Fibroblast of lung (primary cell): ENCODE measurements at regions not wholly inside any gene's neighbourhood (a gene's known extent, or its start where the extent isn't known, plus 50 kb on each side); places are given as distances from the start of the nearest gene placed in this dataset.

Experiments
- DNase-seq, 2 donors: peaks; one replicate each; pipeline versions ENCODE4 v3.0.0 to v3.0.0-alpha.2; 2010; ENCODE audit warnings: low read depth in 2 of 2
- H2AFZ ChIP-seq: 2 replicates; pipeline ENCODE4 v1.5.1; 2012; ENCODE audit warnings: low read length, control low read depth, inconsistent platforms
- H3K27ac ChIP-seq: 2 replicates; pipeline ENCODE4 v1.5.1; 2011; ENCODE audit warnings: low read length, control low read depth; ENCODE audit not compliant: insufficient read depth
- H3K27me3 ChIP-seq: 2 replicates; pipeline ENCODE4 v1.5.1; 2011; ENCODE audit warnings: mild to moderate bottlenecking, low read length; ENCODE audit not compliant: control insufficient read depth, insufficient read depth
- H3K36me3 ChIP-seq: 2 replicates; pipeline ENCODE4 v1.5.1; 2011; ENCODE audit warnings: low read length; ENCODE audit not compliant: control insufficient read depth, insufficient read depth
- H3K4me1 ChIP-seq: 2 replicates; pipeline ENCODE4 v1.5.1; 2011; ENCODE audit warnings: low read length; ENCODE audit not compliant: control insufficient read depth, insufficient read depth; ENCODE audit errors: extremely low read depth
- H3K4me2 ChIP-seq: 2 replicates; pipeline ENCODE4 v1.5.1; 2011; ENCODE audit warnings: low read length, control low read depth; ENCODE audit not compliant: insufficient read depth; ENCODE audit errors: extremely low read depth
- H3K4me3 ChIP-seq, 4 experiments: fragments of 200-600 bp in 1 of 4; sonication (generic) in 1 of 4; replicated peaks in 1 of 4; 2 replicates each; pipeline ENCODE4 v1.5.1; 2011 to 2016; ENCODE audit warnings: low read length in 4 of 4, low read depth in 3 of 4, mild to moderate bottlenecking in 3 of 4, control low read depth in 2 of 4, inconsistent platforms in 1 of 4, mixed read lengths in 1 of 4; ENCODE audit not compliant: insufficient read depth in 1 of 4; ENCODE audit errors: control extremely low read depth in 1 of 4
- H3K79me2 ChIP-seq: 2 replicates; pipeline ENCODE4 v1.5.1; 2012; ENCODE audit warnings: mild to moderate bottlenecking, low read length, inconsistent platforms; ENCODE audit not compliant: control insufficient read depth, insufficient read depth
- H3K9ac ChIP-seq: 2 replicates; pipeline ENCODE4 v1.5.1; 2011; ENCODE audit warnings: mild to moderate bottlenecking, low read length, control low read depth; ENCODE audit not compliant: insufficient read depth
- H3K9me3 ChIP-seq: 2 replicates; pipeline ENCODE4 v1.5.1; 2012; ENCODE audit warnings: low read depth, low read length; ENCODE audit not compliant: control insufficient read depth, insufficient read depth
- H4K20me1 ChIP-seq: 2 replicates; pipeline ENCODE4 v1.5.1; 2011; ENCODE audit warnings: low read length; ENCODE audit not compliant: control insufficient read depth, insufficient read depth; ENCODE audit errors: extremely low read depth
- CTCF ChIP-seq, 2 donors: IDR thresholded peaks in 1 of 2; conservative IDR thresholded peaks in 1 of 2; 1 replicate in 1 of 2; 2 replicates in 1 of 2; pipeline ENCODE4 v1.5.1; 2011 to 2012; ENCODE audit warnings: low read length in 2 of 2, control low read depth in 1 of 2, inconsistent platforms in 1 of 2, low read depth in 1 of 2, mild to moderate bottlenecking in 1 of 2
- EZH2 ChIP-seq: IDR thresholded peaks from 2 replicates; pipeline ENCODE4 v1.5.1; 2012; ENCODE audit warnings: low read length, control low read depth, mild to moderate bottlenecking; ENCODE audit errors: missing control alignments

- Histone ChIP-seq H3K79me2 (no peaks in the 10 kb centered on the region), H3K27me3 (no peaks in the 10 kb centered on the region), H2AFZ (no peak overlapping the region), H4K20me1 (no peaks in the 10 kb centered on the region), H3K4me1 (peaks cover 9% of the 10 kb centered on the region), H3K4me3 (no peak overlapping the region), H3K27ac (no peak overlapping the region), H3K4me2 (no peak overlapping the region), H3K36me3 (no peaks in the 10 kb centered on the region), H3K9me3 (no peaks in the 10 kb centered on the region), H3K9ac (no peak overlapping the region)
- DNase-seq: no peak
- no peak for TF ChIP-seq CTCF (conservative IDR thresholded peaks at IDR 0.05 in 1 of 2, IDR thresholded peaks at IDR 0.05 in 1 of 2; ENCODE audit: low read depth in 1 of 2, low read length in 2 of 2)
- TF ChIP-seq EZH2: no peak
These were observed 169.2 kb downstream of the FGF1 start for GRCh38 chr5:142516732-142517131.

GRCh38 chr5:142515036-142515435 lies 170.9 kb downstream of the FGF1 start:
- Histone ChIP-seq H3K27me3 (no peaks in the 10 kb centered on the region), H3K9ac (no peak overlapping the region), H3K4me2 (no peak overlapping the region), H4K20me1 (no peaks in the 10 kb centered on the region), H3K27ac (no peak overlapping the region), H3K36me3 (no peaks in the 10 kb centered on the region), H3K9me3 (no peaks in the 10 kb centered on the region), H2AFZ (no peak overlapping the region), H3K4me3 (no peak overlapping the region), H3K79me2 (no peaks in the 10 kb centered on the region), H3K4me1 (peaks cover 10% of the 10 kb centered on the region)
- no peak for DNase-seq
- TF ChIP-seq CTCF (conservative IDR thresholded peaks at IDR 0.05 in 1 of 2, IDR thresholded peaks at IDR 0.05 in 1 of 2; ENCODE audit: low read depth in 1 of 2, low read length in 2 of 2) (no peak), EZH2 (no peak)

- Histone ChIP-seq H3K4me3 (no peak overlapping the region), H3K4me1 (peaks cover 10% of the 10 kb centered on the region), H3K4me2 (no peak overlapping the region), H3K79me2 (no peaks in the 10 kb centered on the region), H4K20me1 (no peaks in the 10 kb centered on the region), H3K36me3 (no peaks in the 10 kb centered on the region), H3K27me3 (no peaks in the 10 kb centered on the region), H3K27ac (no peak overlapping the region), H3K9ac (no peak overlapping the region), H3K9me3 (no peaks in the 10 kb centered on the region), H2AFZ (no peak overlapping the region)
- no peak for DNase-seq
- TF ChIP-seq EZH2 (no peak), CTCF (conservative IDR thresholded peaks at IDR 0.05 in 1 of 2, IDR thresholded peaks at IDR 0.05 in 1 of 2; ENCODE audit: low read depth in 1 of 2, low read length in 2 of 2) (no peak)
These were observed 171.7 kb downstream of the FGF1 start for GRCh38 chr5:142514196-142514595.
